ENCODE measurements at regions not wholly inside any gene's neighbourhood (a gene's known extent, or its start where the extent isn't known, plus 50 kb on each side); places are given as distances from the start of the nearest gene placed in this dataset.
"Not testable (repeated sequence)": the region's sequence is repeated elsewhere in the genome, so short reads cannot be mapped to it uniquely, and the experiment has no call there.

DNA sequence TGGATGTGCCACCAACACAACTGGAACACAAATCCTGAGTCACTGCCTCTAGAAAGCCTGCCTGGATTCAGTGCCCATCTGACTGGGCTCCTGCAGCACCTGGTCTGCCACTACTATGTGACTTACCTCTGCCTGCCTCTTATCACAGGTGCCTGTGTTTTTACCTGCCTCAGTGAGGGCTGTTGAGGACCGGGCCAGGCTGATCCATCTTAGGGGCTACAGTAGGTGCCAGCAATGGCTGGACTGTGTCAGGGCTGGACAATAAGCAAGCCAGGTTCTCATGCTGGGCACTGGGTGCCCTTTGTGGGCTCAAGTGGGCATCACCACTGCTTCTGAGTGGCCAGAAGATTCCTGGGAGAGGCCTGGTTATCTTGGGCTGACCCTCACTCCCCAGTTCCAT, 948.6 kb upstream of the TPTE start:
- H3K4me3 Mint-ChIP-seq (ENCODE audit: unreplicated experiment); H3K27ac Mint-ChIP-seq (ENCODE audit: unreplicated experiment); DNase-seq; POLR2A ChIA-PET; H3K4me3 ChIP-seq (ENCODE audit: low read depth, low read length); intact Hi-C loops (cut with micrococcal nuclease; ENCODE audit: unreplicated experiment); H3K36me3 ChIP-seq (ENCODE audit: control insufficient read depth, insufficient read depth, low read length); BruUV-seq (replicated peaks); H3K27me3 ChIP-seq (replicated peaks; ENCODE audit: control insufficient read depth, insufficient read depth, low read length); H3K9me3 Mint-ChIP-seq (ENCODE audit: unreplicated experiment); H3K4me1 Mint-ChIP-seq (ENCODE audit: low read depth, unreplicated experiment); H3K27me3 Mint-ChIP-seq (ENCODE audit: insufficient read depth, unreplicated experiment); CTCF ChIA-PET; H3K36me3 Mint-ChIP-seq (ENCODE audit: insufficient read depth, unreplicated experiment); H3K9me3 ChIP-seq; H3K4me1 ChIP-seq: not testable (repeated sequence)

DNA sequence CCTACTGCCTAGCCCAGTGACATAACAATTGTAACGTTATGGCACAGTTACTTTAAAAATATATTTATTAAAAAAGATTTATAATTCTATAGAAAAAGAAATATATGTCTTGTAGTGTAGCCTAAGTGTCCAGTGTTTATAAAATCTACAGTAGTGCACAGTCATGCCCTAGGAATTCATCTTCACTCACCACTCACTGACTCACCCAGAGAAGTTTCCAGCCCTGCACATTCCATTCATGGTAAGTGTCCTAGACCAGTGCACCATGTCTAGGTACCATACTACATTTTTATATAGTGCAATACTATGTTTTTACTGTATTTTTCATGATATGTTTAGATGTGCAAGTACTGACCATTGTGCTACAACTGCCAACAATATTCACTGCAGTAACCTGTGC, 947.9 kb upstream of the TPTE start:
- H3K27me3 Mint-ChIP-seq (ENCODE audit: insufficient read depth, unreplicated experiment); H3K27ac Mint-ChIP-seq (ENCODE audit: unreplicated experiment); H3K4me3 ChIP-seq (ENCODE audit: low read depth, low read length); H3K4me3 Mint-ChIP-seq (ENCODE audit: unreplicated experiment); H3K36me3 Mint-ChIP-seq (ENCODE audit: insufficient read depth, unreplicated experiment); intact Hi-C loops (cut with micrococcal nuclease; ENCODE audit: unreplicated experiment); DNase-seq; H3K4me1 ChIP-seq; POLR2A ChIA-PET; H3K27me3 ChIP-seq (replicated peaks; ENCODE audit: control insufficient read depth, insufficient read depth, low read length); H3K9me3 ChIP-seq; H3K36me3 ChIP-seq (ENCODE audit: control insufficient read depth, insufficient read depth, low read length); CTCF ChIA-PET; BruUV-seq (replicated peaks); H3K4me1 Mint-ChIP-seq (ENCODE audit: low read depth, unreplicated experiment); H3K9me3 Mint-ChIP-seq (ENCODE audit: unreplicated experiment): not testable (repeated sequence)

DNA sequence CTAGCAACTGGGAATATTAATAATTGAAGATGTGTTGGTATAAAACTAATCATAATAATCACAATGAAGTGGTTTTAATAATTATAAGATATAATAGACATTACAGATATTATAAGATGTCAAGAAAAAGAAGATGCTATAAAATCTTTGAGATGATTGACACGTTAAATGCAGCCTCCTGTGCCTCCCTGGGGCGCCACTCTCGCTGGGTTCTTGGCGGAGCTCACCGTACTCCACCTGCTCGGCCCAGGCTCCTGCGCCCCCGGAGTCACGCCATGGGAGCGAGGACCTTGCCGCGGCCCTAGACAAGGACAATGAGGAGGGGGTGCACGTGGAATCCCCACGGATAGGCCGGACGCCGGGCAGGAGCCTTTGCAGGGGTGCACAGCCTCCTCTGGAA, 942.1 kb upstream of the TPTE start:
- H3K27ac Mint-ChIP-seq (ENCODE audit: unreplicated experiment); H3K36me3 Mint-ChIP-seq (ENCODE audit: insufficient read depth, unreplicated experiment); BruUV-seq (replicated peaks); H3K27me3 ChIP-seq (replicated peaks; ENCODE audit: control insufficient read depth, insufficient read depth, low read length); H3K9me3 ChIP-seq; H3K4me1 ChIP-seq; H3K4me3 ChIP-seq (ENCODE audit: low read depth, low read length); H3K4me1 Mint-ChIP-seq (ENCODE audit: low read depth, unreplicated experiment); H3K9me3 Mint-ChIP-seq (ENCODE audit: unreplicated experiment); DNase-seq; H3K27me3 Mint-ChIP-seq (ENCODE audit: insufficient read depth, unreplicated experiment); H3K36me3 ChIP-seq (ENCODE audit: control insufficient read depth, insufficient read depth, low read length); H3K4me3 Mint-ChIP-seq (ENCODE audit: unreplicated experiment); CTCF ChIA-PET; intact Hi-C loops (cut with micrococcal nuclease; ENCODE audit: unreplicated experiment); POLR2A ChIA-PET: not testable (repeated sequence)

DNA sequence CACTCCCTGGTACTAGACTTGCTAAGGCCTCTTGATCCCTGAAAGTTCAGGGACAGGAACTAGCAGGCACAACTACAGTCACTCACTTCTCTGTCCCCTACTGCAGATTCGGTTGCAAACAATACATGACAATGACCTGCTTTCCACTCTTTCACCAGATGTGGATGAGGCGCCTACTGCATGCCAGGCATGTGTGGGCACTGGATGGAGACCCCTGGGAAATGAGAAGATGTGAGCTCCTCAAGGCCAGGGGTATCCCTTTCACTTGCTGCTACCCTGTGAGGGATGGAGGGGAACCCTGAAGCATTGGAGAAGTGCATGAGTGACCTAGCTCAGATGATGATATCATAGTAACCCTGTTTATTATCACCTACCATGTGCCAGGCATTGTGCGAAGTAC, 933.4 kb upstream of the TPTE start:
- H3K36me3 ChIP-seq (ENCODE audit: control insufficient read depth, insufficient read depth, low read length); H3K9me3 ChIP-seq; H3K36me3 Mint-ChIP-seq (ENCODE audit: insufficient read depth, unreplicated experiment); H3K27me3 Mint-ChIP-seq (ENCODE audit: insufficient read depth, unreplicated experiment); intact Hi-C loops (cut with micrococcal nuclease; ENCODE audit: unreplicated experiment); H3K4me3 Mint-ChIP-seq (ENCODE audit: unreplicated experiment); H3K4me1 ChIP-seq; H3K27me3 ChIP-seq (replicated peaks; ENCODE audit: control insufficient read depth, insufficient read depth, low read length); DNase-seq; CTCF ChIA-PET; H3K27ac Mint-ChIP-seq (ENCODE audit: unreplicated experiment); H3K9me3 Mint-ChIP-seq (ENCODE audit: unreplicated experiment); H3K4me3 ChIP-seq (ENCODE audit: low read depth, low read length); BruUV-seq (replicated peaks); H3K4me1 Mint-ChIP-seq (ENCODE audit: low read depth, unreplicated experiment); POLR2A ChIA-PET: not testable (repeated sequence)

DNA sequence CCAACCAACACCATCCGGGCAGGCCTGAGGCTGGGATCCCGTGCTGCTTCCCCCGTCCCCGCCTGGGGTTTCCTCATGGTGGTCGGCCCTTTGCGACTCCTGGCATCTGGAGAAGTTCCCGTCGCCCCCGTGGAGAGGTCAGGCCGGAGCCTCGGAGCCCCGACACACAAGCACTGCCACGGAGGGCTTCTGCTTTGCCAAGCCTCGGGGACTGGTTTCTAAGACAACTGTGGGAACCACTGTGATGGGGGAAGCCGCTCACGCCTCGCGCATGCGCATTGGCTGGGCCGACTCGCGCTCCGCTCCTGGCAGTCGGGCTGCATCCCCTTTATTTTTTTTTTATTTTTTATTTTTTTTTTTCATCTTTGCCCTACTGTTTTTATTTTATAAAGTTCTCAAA, 928.8 kb upstream of the TPTE start:
- H3K4me3 Mint-ChIP-seq (ENCODE audit: unreplicated experiment); DNase-seq; H3K9me3 Mint-ChIP-seq (ENCODE audit: unreplicated experiment); H3K36me3 Mint-ChIP-seq (ENCODE audit: insufficient read depth, unreplicated experiment); H3K27me3 ChIP-seq (replicated peaks; ENCODE audit: control insufficient read depth, insufficient read depth, low read length); intact Hi-C loops (cut with micrococcal nuclease; ENCODE audit: unreplicated experiment); H3K36me3 ChIP-seq (ENCODE audit: control insufficient read depth, insufficient read depth, low read length); H3K9me3 ChIP-seq; H3K27me3 Mint-ChIP-seq (ENCODE audit: insufficient read depth, unreplicated experiment); H3K4me1 Mint-ChIP-seq (ENCODE audit: low read depth, unreplicated experiment); POLR2A ChIA-PET; H3K4me1 ChIP-seq; CTCF ChIA-PET; BruUV-seq (replicated peaks); H3K27ac Mint-ChIP-seq (ENCODE audit: unreplicated experiment); H3K4me3 ChIP-seq (ENCODE audit: low read depth, low read length): not testable (repeated sequence)

DNA sequence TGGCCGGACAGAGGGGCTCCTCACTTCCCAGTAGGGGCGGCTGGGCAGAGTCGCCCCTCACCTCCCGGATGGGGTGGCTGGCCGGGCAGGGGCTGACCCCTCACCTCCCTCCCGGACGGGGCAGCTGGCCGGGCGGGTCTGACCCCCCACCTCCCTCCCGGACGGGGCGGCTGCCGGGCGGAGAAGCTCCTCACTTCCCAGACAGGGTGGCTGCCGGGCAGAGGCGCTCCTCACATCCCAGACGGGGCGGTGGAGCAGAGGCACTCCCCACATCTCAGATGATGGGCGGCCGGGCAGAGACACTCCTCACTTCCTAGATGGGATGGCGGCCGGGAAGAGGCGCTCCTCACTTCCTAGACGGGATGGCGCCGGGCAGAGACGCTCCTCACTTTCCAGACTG, 927.7 kb upstream of the TPTE start:
- CTCF ChIA-PET; H3K4me3 Mint-ChIP-seq (ENCODE audit: unreplicated experiment): not testable (repeated sequence)

DNA sequence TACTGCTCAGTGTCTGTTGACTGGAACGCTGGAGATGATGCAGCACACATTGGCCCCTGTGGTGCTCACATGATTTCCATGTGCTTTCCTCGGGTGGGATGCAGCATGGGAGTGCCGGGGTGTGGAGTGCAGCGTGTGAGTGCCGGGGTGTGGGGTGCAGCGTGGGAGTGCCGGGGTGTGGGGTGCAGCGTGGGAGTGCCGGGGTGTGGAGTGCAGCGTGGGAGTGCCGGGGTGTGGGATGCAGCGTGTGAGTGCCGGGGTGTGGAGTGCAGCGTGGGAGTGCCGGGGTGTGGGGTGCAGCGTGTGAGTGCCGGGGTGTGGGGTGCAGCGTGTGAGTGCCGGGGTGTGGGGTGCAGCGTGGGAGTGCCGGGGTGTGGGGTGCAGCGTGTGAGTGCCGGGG, 907.4 kb upstream of the TPTE start:
- H3K4me1 ChIP-seq; H3K36me3 ChIP-seq (ENCODE audit: control insufficient read depth, insufficient read depth, low read length); H3K36me3 Mint-ChIP-seq (ENCODE audit: insufficient read depth, unreplicated experiment); intact Hi-C loops (cut with micrococcal nuclease; ENCODE audit: unreplicated experiment); H3K27ac Mint-ChIP-seq (ENCODE audit: unreplicated experiment); H3K4me1 Mint-ChIP-seq (ENCODE audit: low read depth, unreplicated experiment); H3K9me3 Mint-ChIP-seq (ENCODE audit: unreplicated experiment); BruUV-seq (replicated peaks); DNase-seq; POLR2A ChIA-PET; H3K4me3 Mint-ChIP-seq (ENCODE audit: unreplicated experiment); H3K27me3 ChIP-seq (replicated peaks; ENCODE audit: control insufficient read depth, insufficient read depth, low read length); H3K27me3 Mint-ChIP-seq (ENCODE audit: insufficient read depth, unreplicated experiment); H3K4me3 ChIP-seq (ENCODE audit: low read depth, low read length); H3K9me3 ChIP-seq; CTCF ChIA-PET: not testable (repeated sequence)

More for the DNA sequence above, 927.7 kb upstream of the TPTE start:
- H3K27ac Mint-ChIP-seq (ENCODE audit: unreplicated experiment); H3K9me3 ChIP-seq; H3K9me3 Mint-ChIP-seq (ENCODE audit: unreplicated experiment); H3K27me3 Mint-ChIP-seq (ENCODE audit: insufficient read depth, unreplicated experiment); H3K4me1 Mint-ChIP-seq (ENCODE audit: low read depth, unreplicated experiment); H3K27me3 ChIP-seq (replicated peaks; ENCODE audit: control insufficient read depth, insufficient read depth, low read length); H3K36me3 Mint-ChIP-seq (ENCODE audit: insufficient read depth, unreplicated experiment); H3K4me1 ChIP-seq; DNase-seq; H3K4me3 ChIP-seq (ENCODE audit: low read depth, low read length); POLR2A ChIA-PET; BruUV-seq (replicated peaks); intact Hi-C loops (cut with micrococcal nuclease; ENCODE audit: unreplicated experiment); H3K36me3 ChIP-seq (ENCODE audit: control insufficient read depth, insufficient read depth, low read length): not testable (repeated sequence)
